Neural progenitor cell (in vitro differentiated cells): ENCODE measurements at regions not wholly inside any gene's neighbourhood (a gene's known extent, or its start where the extent isn't known, plus 50 kb on each side); places are given as distances from the start of the nearest gene placed in this dataset.

ENCODE experiments used
- DNase-seq: peaks from one replicate; pipeline ENCODE4 v3.0.0-alpha.2; 2016; ENCODE audit warnings: low spot score
- H2AFZ ChIP-seq: fragments of 200-600 bp; sonication (generic); replicated peaks from 2 replicates; pipeline ENCODE4 v1.6.1; 2016; ENCODE audit warnings: antibody characterized with exemption
- H3F3A ChIP-seq: fragments of 200-600 bp; sonication (generic); 2 replicates; pipeline ENCODE4 v1.6.1; 2016; ENCODE audit warnings: antibody characterized with exemption, low read depth
- H3K27ac ChIP-seq: fragments of 200-600 bp; sonication (generic); 2 replicates; pipeline ENCODE4 v1.5.1; 2016; ENCODE audit warnings: mild to moderate bottlenecking
- H3K27me3 ChIP-seq: fragments of 200-600 bp; sonication (generic); 2 replicates; pipeline ENCODE4 v1.6.1; 2016; ENCODE audit warnings: mild to moderate bottlenecking, moderate library complexity
- H3K36me3 ChIP-seq: fragments of 200-600 bp; sonication (generic); 2 replicates; pipeline ENCODE4 v1.5.1; 2016
- H3K4me1 ChIP-seq: fragments of 200-600 bp; sonication (generic); 2 replicates; pipeline ENCODE4 v1.6.1; 2016; ENCODE audit warnings: mixed run types
- H3K4me2 ChIP-seq: fragments of 200-600 bp; sonication (generic); 2 replicates; pipeline ENCODE4 v1.6.1; 2016
- H3K4me3 ChIP-seq: fragments of 200-600 bp; sonication (generic); 2 replicates; pipeline ENCODE4 v1.5.1; 2016
- H3K79me2 ChIP-seq: fragments of 200-600 bp; sonication (generic); 2 replicates; pipeline ENCODE4 v1.6.1; 2016; ENCODE audit warnings: low read depth
- H3K9ac ChIP-seq: fragments of 200-600 bp; sonication (generic); 2 replicates; pipeline ENCODE4 v1.6.1; 2016
- H3K9me3 ChIP-seq: fragments of 200-600 bp; sonication (generic); 2 replicates; pipeline ENCODE4 v1.5.1; 2016; ENCODE audit warnings: low read depth
- H4K20me1 ChIP-seq: fragments of 200-600 bp; sonication (generic); 2 replicates; pipeline ENCODE4 v1.6.1; 2016; ENCODE audit warnings: low read depth
- H3K27ac Mint-ChIP-seq: 3 replicates; pipeline ENCODE4 v1.8.0; 2021; ENCODE audit warnings: mixed read lengths
- H3K27me3 Mint-ChIP-seq: 2 replicates; pipeline ENCODE4 v1.8.0; 2022; ENCODE audit warnings: low read depth, mild to moderate bottlenecking, inconsistent platforms, moderate library complexity, mixed read lengths; ENCODE audit not compliant: insufficient read depth
- H3K36me3 Mint-ChIP-seq: 3 replicates; pipeline ENCODE4 v1.8.0; 2021; ENCODE audit warnings: mixed read lengths
- H3K4me1 Mint-ChIP-seq: 3 replicates; pipeline ENCODE4 v1.8.0; 2021; ENCODE audit warnings: mixed read lengths
- H3K4me3 Mint-ChIP-seq: 3 replicates; pipeline ENCODE4 v1.8.0; 2021; ENCODE audit warnings: mild to moderate bottlenecking, moderate library complexity, mixed read lengths
- H3K9me3 Mint-ChIP-seq: 3 replicates; pipeline ENCODE4 v1.8.0; 2020; ENCODE audit warnings: mixed read lengths
- CTCF ChIP-seq: fragments of 200-600 bp; sonication (generic); IDR thresholded peaks from 2 replicates; pipeline ENCODE4 v1.5.1; 2017; ENCODE audit warnings: antibody characterized with exemption, mild to moderate bottlenecking
- EZH2 ChIP-seq: fragments of 200-600 bp; sonication (generic); IDR thresholded peaks from 2 replicates; pipeline ENCODE4 v1.6.1; 2017; ENCODE audit warnings: antibody characterized with exemption, mild to moderate bottlenecking, moderate library complexity
- EZH2phosphoT487 ChIP-seq: fragments of 200-600 bp; sonication (generic); IDR thresholded peaks from 2 replicates; pipeline ENCODE4 v1.6.1; 2017; ENCODE audit warnings: antibody characterized with exemption

GRCh38 chr14:100475268-100475667, 111.9 kb downstream of the BEGAIN start:
- Mint-ChIP-seq H3K9me3 (no peaks in the 10 kb centered on the region), H3K27ac (no peak overlapping the region), H3K4me1 (peaks cover 17% of the 10 kb centered on the region), H3K36me3 (no peaks in the 10 kb centered on the region), H3K27me3 (peaks cover 2% of the 10 kb centered on the region), H3K4me3 (no peak overlapping the region)
- no peaks in the 10 kb centered on the region for H3F3A ChIP-seq
- H4K20me1 ChIP-seq, result peaks cover 13% of the 10 kb centered on the region
- no peak for DNase-seq
- no peak overlapping the region for H2AFZ ChIP-seq
- peaks cover 36% of the 10 kb centered on the region for H3K27me3 ChIP-seq
- H3K4me2 ChIP-seq, result no peak overlapping the region
- peaks cover 6% of the 10 kb centered on the region for H3K4me1 ChIP-seq
- no peak overlapping the region for H3K4me3 ChIP-seq
- no peaks in the 10 kb centered on the region for H3K36me3 ChIP-seq
- no peaks in the 10 kb centered on the region for H3K9me3 ChIP-seq
- no peak overlapping the region for H3K27ac ChIP-seq
- TF ChIP-seq EZH2, result no peak
- no peak for TF ChIP-seq EZH2phosphoT487
- TF ChIP-seq CTCF, result no peak
- no peaks in the 10 kb centered on the region for H3K79me2 ChIP-seq
- H3K9ac ChIP-seq, result no peak overlapping the region

DNA sequence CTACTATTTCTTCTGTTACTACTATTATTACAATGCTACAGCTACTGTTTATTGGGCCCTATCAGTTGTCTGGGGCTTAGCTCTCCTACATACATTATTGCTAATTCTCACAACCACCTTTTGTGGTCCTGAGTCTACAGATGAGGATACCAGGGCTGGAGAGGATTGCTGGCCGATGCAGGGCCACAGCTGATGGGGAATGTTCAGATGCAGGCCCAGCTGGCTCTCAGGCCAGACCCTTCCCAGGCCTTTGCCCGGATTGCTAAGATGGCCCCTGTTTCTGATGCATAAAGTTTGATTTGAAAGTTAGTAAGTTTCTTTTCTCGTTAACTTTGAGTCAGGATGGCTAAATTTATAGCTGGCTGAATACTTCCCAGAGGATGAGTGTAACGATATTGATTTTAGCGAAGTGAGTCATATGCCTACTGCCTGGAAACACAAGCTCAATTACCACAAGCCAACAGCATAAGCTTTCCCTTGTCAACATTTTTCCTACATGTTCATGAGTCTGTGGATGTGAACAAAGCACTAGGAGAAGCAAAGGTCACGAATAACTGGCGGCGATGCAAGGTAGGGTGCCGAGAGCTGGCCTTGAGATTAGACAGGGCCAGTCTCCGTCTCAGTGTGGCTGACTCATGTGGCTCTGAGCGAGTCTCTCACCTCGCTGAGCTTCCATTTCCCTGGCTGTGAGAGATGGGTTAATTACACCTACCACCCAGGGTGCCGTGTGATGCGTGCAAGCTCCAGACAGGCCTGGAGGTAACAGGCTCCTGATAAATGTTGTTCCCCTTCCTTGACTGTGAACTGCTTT, 111.0 kb downstream of the BEGAIN start:
- Histone ChIP-seq H3K4me1 (peaks cover 5% of the 10 kb centered on the region), H3K4me2 (no peak overlapping the region), H3F3A (no peaks in the 10 kb centered on the region), H3K9me3 (no peaks in the 10 kb centered on the region), H3K9ac (no peak overlapping the region), H4K20me1 (peaks cover 5% of the 10 kb centered on the region), H3K27ac (no peak overlapping the region), H3K4me3 (no peak overlapping the region), H2AFZ (no peak overlapping the region), H3K79me2 (no peaks in the 10 kb centered on the region), H3K27me3 (peaks cover 28% of the 10 kb centered on the region), H3K36me3 (no peaks in the 10 kb centered on the region)
- no peak for DNase-seq
- H3K4me1 Mint-ChIP-seq, result peaks cover 17% of the 10 kb centered on the region
- H3K27me3 Mint-ChIP-seq, result no peaks in the 10 kb centered on the region
- H3K4me3 Mint-ChIP-seq, result no peak overlapping the region
- no peak for TF ChIP-seq EZH2phosphoT487
- no peak for TF ChIP-seq CTCF
- no peak for TF ChIP-seq EZH2
- H3K27ac Mint-ChIP-seq, result no peak overlapping the region
- H3K36me3 Mint-ChIP-seq, result no peaks in the 10 kb centered on the region
- no peaks in the 10 kb centered on the region for H3K9me3 Mint-ChIP-seq

- Histone ChIP-seq H3K9me3 (no peaks in the 10 kb centered on the region), H3K79me2 (no peaks in the 10 kb centered on the region), H3K27me3 (no peaks in the 10 kb centered on the region), H4K20me1 (peaks cover 31% of the 10 kb centered on the region), H3K36me3 (no peaks in the 10 kb centered on the region), H3K4me1 (no peaks in the 10 kb centered on the region), H2AFZ (no peak overlapping the region), H3K4me3 (no peak overlapping the region), H3K4me2 (no peak overlapping the region), H3K9ac (no peak overlapping the region), H3F3A (no peaks in the 10 kb centered on the region), H3K27ac (no peak overlapping the region)
- Mint-ChIP-seq H3K27ac (no peak overlapping the region), H3K9me3 (no peaks in the 10 kb centered on the region), H3K4me1 (no peaks in the 10 kb centered on the region), H3K27me3 (peaks cover 6% of the 10 kb centered on the region), H3K36me3 (no peaks in the 10 kb centered on the region), H3K4me3 (no peak overlapping the region)
- no peak for DNase-seq
- TF ChIP-seq EZH2 (no peak), EZH2phosphoT487 (no peak), CTCF (no peak)
Measured at GRCh38 chr14:100484531-100485267, 102.5 kb downstream of the BEGAIN start.
